G401 (cell line): ENCODE measurements at regions not wholly inside any gene's neighbourhood (a gene's known extent, or its start where the extent isn't known, plus 50 kb on each side); places are given as distances from the start of the nearest gene placed in this dataset.

Source experiments
- DNase-seq: peaks from one replicate; pipeline ENCODE4 v3.0.0-alpha.2; 2015; ENCODE audit warnings: low spot score
- in situ Hi-C: cut with HindIII; loops from 2 replicates; pipeline ENCODE4 v1.10.0; 2016; ENCODE audit warnings: low sequenced_read_pairs, mixed read lengths

DNA sequence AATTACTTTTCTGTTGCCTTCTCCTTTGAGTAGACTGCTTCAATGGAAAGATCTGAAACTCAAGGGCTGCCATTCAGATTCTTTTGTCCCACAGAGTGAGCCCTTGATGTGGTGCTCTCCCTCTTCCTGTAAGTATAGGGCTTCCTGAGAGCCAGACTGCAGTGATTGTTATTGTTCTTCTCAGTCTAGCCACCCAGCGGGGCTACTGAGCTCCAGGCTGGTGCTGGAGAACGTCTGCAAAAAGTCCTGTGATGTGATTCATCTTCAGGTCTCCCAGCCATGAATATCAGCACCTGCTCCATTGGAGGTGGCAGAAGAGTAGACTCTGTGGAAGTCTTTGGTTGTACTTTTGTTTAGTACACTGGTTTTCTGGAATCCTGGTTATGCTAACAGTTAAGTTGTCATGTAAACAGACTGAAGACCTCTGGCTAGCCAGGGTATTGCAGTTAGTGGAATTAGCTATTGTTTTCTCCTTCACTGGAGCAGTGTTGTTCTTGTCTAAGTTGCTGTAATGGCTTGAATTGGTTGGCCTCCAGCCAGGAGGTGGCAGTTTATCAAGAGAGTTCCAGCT is 240.9 kb downstream of the COL12A1 start:
- no peak for DNase-seq
- in situ Hi-C loops, result no loop called here

DNA sequence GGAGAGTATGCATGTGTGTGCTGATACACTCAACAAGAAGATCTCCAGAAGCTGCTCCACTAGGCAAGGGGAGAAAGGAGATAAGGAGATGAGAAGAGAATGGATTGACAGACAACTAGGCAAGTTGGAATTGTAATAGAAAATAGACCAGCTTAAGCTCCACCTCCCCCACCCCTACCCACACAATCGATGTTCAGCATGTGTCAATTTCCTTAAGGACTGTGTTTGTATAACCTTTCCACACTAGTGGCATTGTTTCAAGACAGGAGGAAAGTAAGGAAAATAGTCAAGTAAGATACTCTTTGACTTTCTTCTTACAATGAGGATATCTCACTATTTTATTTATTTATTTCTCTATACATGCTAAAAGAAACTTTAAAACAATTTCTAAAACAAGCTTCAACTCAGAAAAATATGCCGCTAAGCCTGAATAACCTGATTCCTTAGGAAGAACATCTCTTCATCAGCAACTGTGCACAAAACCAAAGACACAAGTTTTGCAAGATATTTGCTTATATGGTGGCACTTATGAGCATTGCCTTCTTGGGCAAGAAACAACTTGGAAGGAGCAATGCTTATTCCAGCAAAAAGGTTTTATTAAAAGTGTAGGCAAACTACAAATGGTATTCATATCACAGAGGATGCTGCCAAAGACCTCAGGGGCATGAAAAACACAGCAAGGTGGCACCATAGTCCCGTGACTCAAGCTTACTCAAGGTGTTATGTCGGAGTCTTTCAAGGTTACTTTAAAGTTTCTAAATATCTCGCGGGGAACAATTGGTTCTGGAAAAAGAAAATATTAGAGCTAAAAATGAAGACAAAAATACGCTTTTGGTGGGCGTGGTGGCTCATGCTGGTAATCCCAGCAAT is 249.1 kb downstream of the COL12A1 start:
- in situ Hi-C loops, result no loop called here
- no peak for DNase-seq

DNA sequence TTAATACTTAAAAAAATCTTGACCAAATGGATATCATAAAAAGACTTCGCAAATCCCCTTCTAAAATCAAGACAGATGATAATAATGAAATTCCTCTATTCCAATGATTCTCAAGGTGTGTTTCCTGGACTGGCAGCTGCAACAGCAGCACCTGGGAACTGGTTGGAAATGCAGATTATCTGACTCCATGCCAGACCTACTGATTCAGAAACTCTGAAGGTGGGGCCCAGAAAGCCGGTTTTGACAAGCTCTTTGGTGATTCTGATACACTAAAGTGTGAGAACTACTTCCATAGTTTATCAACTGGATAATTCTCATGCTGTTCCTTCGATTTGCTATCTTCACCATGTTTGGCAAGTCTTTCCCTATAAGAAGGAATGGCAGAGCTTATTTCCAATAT is 252.1 kb downstream of the COL12A1 start:
- no peak for DNase-seq
- in situ Hi-C loops, result no loop called here

DNA sequence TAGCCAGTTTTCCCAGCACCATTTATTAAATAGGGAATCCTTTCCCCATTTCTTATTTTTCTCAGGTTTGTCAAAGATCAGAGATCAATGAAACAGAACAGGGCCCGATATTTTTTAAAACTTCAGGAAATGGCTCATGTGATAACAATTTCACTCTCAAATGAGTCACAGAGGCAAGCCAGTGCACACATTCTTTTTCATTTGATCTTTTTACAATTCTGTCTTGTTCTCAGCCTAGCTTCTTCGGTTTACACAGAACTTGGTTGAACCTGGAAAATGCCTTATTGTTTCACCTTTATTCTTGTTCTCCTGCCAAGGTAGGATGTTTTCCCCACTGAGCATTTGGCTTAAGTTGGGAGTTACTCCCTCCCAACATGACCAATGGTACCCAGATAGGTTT is 258.9 kb downstream of the COL12A1 start:
- in situ Hi-C loops, result no loop called here
- DNase-seq, result no peak

DNA sequence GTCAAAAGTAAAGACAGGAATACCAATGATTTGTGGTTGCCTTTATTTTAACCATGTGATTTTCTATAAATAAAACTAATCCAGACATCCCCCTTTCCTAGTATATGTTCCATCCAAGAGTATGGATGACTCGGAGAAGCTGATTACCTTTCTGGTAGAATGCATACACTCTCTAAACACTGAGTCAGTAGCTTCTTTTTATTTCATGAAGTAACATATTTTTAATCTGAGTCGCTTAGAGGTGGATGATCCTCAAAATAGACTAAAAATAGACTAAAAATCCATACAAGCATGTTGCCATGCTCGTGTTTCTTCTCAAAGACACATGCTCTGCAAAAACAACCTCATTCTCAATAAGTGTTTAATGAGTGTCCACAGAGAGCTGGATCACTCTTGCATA is 263.7 kb downstream of the COL12A1 start:
- no peak for DNase-seq
- in situ Hi-C loops, result no loop called here

DNA sequence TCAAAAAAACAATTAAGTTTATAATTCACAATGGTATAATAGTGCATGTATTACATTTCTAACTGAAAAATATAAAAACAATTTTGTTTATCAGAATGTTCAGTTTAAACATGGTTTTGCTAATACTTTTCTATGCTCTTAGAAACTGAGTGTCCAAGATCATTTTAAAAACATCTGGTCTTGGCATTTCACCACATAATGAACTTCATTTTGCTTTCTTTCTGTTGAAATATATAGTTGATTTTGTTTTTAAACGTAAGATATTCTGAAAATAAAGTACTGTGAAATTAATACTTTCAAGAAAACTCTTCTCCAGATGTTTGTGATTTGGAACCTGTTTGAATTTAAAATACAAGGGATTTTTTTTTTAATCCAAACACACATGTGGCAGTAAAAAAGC is 264.4 kb downstream of the COL12A1 start:
- in situ Hi-C loops, result no loop called here
- no peak for DNase-seq

DNA sequence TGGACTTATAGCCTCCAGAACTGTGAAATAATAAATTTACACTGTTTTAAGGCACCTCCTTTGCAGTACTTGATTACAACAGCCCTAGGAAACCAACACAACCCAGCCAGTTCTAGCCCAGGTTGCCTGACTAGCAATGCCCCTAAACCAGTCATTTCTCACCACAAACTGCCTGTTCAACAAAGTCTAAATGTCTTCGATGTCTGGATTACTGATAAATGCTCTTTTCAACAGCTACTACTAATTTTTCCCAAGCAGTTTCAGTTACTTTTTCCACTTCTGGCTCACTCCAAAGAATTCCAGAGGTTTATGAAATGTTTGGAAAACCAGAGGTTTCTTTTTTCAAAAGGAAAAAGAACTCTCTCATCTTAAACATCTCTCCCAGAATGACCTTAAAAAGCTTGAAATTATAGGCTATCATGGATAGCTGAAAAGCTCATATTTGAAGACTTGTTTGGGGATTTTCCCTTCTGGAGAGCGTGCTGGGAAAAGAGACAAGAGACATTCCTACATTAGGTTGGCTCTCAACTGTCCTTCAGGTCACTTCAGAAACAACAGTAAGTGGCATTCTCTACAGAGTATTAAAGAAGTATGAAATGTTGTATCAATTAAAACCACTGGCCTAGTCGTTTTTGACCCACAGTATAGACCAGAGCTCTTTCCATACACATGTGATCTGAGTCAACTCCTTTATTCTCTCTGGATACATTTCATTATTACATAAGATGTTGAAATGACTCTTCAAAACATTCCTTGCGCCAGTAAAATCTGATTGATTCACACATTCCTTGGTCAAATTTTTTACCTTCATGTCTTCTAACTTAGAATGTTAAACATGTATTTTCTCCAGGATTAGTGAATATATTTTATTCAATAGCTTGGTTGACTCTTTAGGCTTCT is 265.9 kb downstream of the COL12A1 start:
- no peak for DNase-seq
- in situ Hi-C loops, result no loop called here

DNA sequence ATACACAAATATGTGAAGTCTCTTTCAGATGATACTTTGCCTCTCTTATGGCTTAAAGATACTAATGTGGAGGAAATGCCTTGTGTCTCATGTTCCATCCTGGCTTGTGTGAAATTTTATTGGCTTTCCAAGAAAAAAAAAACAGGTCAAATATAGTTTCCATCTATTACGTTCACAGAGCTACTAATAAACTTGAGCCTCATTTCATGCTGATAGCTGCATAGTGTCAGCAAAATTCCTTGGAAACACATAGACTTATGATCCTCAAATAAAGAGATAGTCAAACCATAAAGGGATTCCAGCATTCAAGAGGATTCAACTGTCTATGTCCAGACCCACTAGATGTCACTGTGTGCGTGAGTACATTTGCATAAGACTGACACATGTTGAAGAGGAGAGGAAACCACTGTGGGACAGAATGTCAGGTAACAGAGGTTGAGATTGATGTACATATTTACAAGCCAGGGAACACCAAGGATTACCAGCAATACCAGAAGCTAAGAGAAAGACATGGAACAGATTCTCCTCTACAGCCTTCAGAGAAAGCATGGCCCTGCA is 266.6 kb downstream of the COL12A1 start:
- no peak for DNase-seq
- in situ Hi-C loops, result no loop called here

DNA sequence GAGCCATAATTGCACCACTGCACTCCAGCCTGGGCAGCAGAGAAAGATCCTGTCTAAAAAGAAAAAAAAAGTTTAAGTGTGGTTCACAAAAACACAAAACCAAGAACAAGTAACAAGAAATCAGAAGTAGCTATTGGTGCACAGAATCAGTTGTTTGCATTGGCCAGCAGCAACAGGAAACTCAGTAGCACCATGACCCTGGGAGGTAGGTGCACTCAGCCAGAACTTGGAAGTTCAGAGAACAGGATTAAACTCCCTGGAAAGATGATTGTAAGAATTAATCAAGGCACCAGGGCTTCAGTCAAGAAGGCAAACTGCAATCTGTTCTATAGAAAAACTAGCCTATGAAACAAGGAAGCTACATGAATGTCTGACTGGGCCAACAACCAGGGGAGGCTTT is 267.9 kb downstream of the COL12A1 start:
- in situ Hi-C loops, result no loop called here

DNA sequence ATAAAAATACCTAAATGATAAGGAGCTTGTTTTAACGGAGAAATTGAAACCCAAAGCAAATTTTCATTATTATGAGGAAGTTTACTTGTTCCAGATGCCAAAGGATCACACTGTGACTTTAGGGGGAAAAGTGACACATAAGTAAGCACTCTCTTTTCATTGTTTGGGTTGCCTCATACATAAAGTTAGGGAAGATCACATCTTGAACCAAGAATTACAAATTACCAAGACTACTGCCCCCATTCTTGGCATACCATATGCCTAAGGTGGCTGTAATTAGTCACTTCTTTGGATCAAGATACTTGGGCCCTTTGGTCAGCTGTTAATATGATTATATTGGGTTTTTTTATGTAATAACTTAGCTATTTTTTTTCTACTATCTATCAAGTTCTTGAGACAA is 269.0 kb downstream of the COL12A1 start:
- no peak for DNase-seq
- in situ Hi-C loops, result no loop called here

More for the DNA sequence above, 267.9 kb downstream of the COL12A1 start:
- no peak for DNase-seq

DNA sequence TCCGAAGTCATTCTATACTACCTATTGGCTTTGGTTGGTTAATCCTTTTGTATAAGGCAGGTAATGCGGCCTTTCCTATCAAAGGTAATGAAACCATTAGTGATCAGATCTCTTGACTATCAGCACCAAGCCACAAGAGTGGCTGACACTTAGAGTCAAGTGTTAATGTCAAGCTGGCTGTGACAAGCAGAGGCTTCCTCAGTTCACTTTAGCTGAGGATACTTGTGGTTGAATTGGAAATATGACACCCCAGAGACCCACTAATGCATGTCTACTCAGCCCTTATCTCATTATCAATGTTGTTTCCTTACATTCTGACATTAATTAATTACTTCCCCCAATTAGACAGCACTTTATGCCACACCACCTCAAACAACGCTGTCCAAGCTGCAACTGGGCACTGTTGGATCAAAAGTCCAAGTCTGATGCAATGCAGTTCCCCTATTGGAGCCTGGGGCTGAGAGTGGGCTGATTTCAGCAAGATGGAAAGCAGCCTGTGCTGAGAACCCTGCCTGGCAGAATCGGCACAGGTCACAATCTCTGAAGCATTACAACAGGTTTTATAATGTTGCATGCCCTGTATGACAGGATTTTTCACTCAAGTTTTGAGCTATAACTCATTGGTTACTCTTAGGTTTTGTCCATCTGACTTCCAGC is 273.5 kb downstream of the COL12A1 start:
- in situ Hi-C loops, result no loop called here
- no peak for DNase-seq

DNA sequence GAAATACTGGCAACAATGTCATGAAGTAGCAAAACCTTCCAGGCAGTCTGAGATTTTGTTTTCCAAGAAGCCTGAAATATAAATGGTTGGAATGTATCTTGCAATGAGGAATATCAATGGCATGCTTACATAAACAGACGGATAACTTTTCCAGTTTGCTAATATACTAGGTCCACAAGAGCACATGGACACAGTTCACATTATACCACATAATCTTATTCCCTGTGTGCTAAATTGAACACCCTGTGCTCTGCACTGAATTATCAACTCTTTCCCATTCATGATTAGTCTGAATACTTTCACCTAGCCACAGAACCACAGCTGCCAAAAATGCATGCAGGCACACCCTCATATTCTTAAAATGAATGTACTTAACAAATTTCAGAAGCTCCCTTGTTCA is 274.3 kb downstream of the COL12A1 start:
- DNase-seq, result no peak
- in situ Hi-C loops, result no loop called here

DNA sequence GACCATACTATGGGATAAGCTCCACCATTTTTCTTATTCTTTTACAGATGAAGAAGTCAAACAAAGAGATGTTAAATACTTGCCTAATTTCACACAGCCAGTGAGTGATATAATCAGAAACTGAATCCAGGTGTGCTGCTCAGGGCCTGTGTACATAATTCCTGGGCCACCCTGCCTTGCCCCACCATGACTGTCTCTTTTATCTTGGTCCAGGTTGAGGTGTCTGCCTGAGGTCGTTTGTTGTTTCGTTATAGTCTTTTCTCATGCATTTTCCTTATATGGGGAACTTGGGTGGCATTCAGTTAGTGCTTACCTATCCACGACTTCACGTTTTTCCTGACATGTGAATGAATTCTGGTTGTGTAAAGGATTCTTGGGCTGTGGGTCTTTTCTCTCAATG is 277.6 kb downstream of the COL12A1 start:
- in situ Hi-C loops, result no loop called here
- DNase-seq, result no peak

DNA sequence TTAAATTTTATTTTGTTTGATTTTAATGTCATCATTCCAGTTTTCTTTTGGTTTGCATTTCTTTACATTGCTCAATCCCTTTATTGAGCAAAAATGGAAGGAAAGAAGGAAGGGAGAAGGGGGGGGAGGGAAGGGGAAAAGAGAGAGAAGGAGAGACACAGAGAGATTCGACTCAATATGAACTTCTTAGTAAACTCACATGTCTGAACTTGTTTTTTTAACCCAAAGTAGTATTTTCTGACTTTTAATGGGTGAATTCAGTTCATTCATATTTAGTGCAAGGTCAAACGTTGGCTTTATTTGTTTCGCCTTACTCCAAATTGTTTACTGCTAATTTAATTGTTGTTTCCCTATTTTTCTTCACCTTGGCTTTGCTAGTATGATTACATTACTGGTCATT is 278.6 kb downstream of the COL12A1 start:
- DNase-seq, result no peak
- in situ Hi-C loops, result no loop called here

DNA sequence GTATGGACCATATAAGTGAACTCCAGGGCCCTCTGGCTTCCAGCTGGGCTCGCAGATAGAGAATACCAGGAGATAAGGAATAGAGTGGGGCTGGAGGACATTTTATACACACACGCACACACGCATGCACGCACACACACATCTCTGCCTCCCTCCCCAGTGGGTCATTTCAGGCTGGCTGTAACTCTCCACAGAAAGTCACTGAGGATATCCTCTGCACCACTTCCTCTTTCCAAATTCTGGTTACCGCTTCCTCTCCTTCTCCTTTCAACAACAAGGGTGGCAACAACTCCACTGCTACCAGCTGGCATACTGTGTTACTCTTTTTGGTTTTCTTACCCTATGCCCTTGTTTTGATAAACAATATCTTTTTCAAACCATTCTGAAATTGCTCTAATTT is 280.2 kb downstream of the COL12A1 start:
- in situ Hi-C loops, result no loop called here
- DNase-seq, result no peak

DNA sequence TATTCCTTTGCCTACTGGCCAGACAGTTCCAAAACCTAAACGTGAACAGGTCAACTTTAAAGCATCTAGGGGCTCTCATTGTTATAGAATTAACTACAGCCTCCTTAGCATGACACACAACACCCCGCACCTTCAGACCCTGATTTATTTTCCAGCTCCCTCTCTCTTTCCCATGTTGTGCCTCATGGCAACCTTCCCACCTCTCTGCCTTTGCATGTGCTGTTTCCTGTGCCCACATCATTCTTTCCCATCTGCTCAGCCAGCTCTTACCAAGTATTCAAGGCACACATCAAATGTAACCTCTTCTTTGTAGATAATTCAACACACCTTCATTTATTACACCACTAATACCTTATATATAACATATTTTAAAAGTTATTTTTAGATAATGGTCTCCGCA is 291.0 kb downstream of the COL12A1 start:
- in situ Hi-C loops, result no loop called here
- DNase-seq, result no peak

DNA sequence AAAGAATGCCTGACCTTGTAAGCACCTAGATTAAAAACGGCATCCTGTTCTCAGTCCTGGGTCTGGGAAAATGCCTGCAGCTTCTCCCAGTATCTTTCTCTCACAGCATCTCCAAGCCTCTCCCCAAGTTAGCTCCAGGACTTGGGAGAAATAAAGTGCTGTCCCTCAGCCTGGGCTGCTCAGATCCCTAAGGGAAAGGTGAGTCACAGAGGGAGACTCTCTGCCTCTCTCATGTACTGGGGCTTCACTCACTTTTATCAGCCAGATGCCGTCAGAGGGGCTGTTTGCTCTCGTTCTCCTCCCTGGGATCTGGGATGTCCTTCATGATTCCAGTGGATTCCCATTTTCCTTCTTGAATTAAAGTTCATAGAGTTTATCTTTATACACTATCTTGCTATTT is 293.6 kb downstream of the COL12A1 start:
- no peak for DNase-seq
- in situ Hi-C loops, result no loop called here

DNA sequence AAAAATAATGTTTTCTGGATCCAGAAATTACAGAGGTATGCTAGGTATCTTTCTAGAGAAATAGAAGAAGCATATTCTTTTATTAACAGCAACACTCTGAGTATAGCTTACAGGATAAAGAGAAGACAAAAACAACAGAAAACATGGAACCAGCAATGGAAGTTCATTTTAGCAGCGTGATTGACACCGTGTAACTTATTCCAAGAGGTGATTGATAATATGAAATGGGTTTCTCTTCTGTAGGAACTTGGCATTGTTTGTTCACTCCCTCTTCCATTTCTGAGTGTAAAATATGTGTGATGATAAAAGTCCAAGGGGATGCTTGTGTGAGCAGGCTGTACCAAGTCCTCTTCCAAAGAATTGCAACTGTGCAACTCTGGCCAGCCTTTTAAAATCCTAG is 303.0 kb downstream of the COL12A1 start:
- in situ Hi-C loops, result no loop called here
- DNase-seq, result no peak

DNA sequence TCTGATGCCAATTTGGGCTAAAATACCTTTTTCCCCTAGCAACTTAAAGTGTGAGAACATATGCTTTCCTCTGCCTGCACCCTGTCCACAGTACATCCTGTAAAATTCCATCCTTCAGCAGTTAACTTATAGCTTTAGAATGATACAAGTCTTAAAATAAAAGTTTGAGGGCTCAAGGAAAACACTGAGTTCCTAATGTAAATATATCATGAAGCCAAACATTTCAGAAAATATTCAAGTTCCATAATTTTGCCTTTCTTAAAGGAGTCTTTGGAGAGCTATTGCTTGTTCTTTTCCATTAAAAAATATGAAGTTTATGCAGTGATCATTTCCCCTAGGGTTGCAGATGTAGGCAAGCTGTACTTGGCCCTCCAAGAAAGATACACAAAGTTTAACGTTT is 303.8 kb downstream of the COL12A1 start:
- no peak for DNase-seq
- in situ Hi-C loops, result no loop called here
